Brain microvascular endothelial cell (primary cell): ENCODE measurements at regions not wholly inside any gene's neighbourhood (a gene's known extent, or its start where the extent isn't known, plus 50 kb on each side); places are given as distances from the start of the nearest gene placed in this dataset.

ENCODE experiments used
- DNase-seq: peaks from one replicate; pipeline ENCODE4 v3.0.0-alpha.2; 2020
- H3K27ac ChIP-seq: fragments of 250-450 bp; sonication (Bioruptor Pico); 2 replicates; pipeline ENCODE4 v1.5.1; 2020; ENCODE audit warnings: mild to moderate bottlenecking, moderate library complexity
- H3K27me3 ChIP-seq: fragments of 250-450 bp; sonication (Bioruptor Pico); replicated peaks from 2 replicates; pipeline ENCODE4 v1.5.1; 2020; ENCODE audit warnings: mild to moderate bottlenecking
- H3K36me3 ChIP-seq: fragments of 250-450 bp; sonication (Bioruptor Pico); replicated peaks from 2 replicates; pipeline ENCODE4 v1.5.1; 2020; ENCODE audit warnings: mild to moderate bottlenecking
- H3K4me3 ChIP-seq: 2 replicates; pipeline ENCODE4 v1.5.1; 2011; ENCODE audit warnings: low read depth, mild to moderate bottlenecking, control low read depth, low read length, moderate library complexity
- CTCF ChIP-seq: IDR thresholded peaks from 2 replicates; pipeline ENCODE4 v1.5.1; 2011; ENCODE audit warnings: low read depth, mild to moderate bottlenecking, moderate library complexity, low read length, control low read depth, inconsistent platforms; ENCODE audit errors: missing control alignments
- in situ Hi-C: cut with HindIII; loops from 2 replicates; pipeline ENCODE4 v1.10.0; 2017; ENCODE audit warnings: low sequenced_read_pairs, low pct_ligation_motif_present

GRCh38 chr2:53231908-53232307, 535.7 kb upstream of the CHAC2 start:
- H3K27ac ChIP-seq, result no peak overlapping the region
- in situ Hi-C loops, result no loop called here
- no peak for TF ChIP-seq CTCF
- H3K36me3 ChIP-seq, result no peaks in the 10 kb centered on the region
- H3K4me3 ChIP-seq, result no peak overlapping the region
- H3K27me3 ChIP-seq, result no peaks in the 10 kb centered on the region
- no peak for DNase-seq

GRCh38 chr2:53230691-53231090, 536.9 kb upstream of the CHAC2 start:
- in situ Hi-C loops, result no loop called here
- DNase-seq, result no peak
- H3K27ac ChIP-seq, result no peak overlapping the region
- H3K4me3 ChIP-seq, result no peak overlapping the region
- H3K36me3 ChIP-seq, result no peaks in the 10 kb centered on the region
- no peaks in the 10 kb centered on the region for H3K27me3 ChIP-seq
- no peak for TF ChIP-seq CTCF

- TF ChIP-seq CTCF, result no peak
- in situ Hi-C loops, result no loop called here
- Histone ChIP-seq H3K36me3 (no peaks in the 10 kb centered on the region), H3K27me3 (no peaks in the 10 kb centered on the region), H3K27ac (no peak overlapping the region), H3K4me3 (no peak overlapping the region)
- no peak for DNase-seq
Observed at GRCh38 chr2:53227535-53227934, 540.1 kb upstream of the CHAC2 start.

- in situ Hi-C loops, result no loop called here
- DNase-seq, result no peak
- Histone ChIP-seq H3K27ac (no peak overlapping the region), H3K36me3 (no peaks in the 10 kb centered on the region), H3K27me3 (no peaks in the 10 kb centered on the region), H3K4me3 (no peak overlapping the region)
- no peak for TF ChIP-seq CTCF
Observed at GRCh38 chr2:53220969-53221368, 546.6 kb upstream of the CHAC2 start.

- H3K27me3 ChIP-seq, result no peaks in the 10 kb centered on the region
- in situ Hi-C loops, result no loop called here
- no peak for DNase-seq
- H3K4me3 ChIP-seq, result no peak overlapping the region
- no peak for TF ChIP-seq CTCF
- H3K36me3 ChIP-seq, result no peaks in the 10 kb centered on the region
- H3K27ac ChIP-seq, result no peak overlapping the region
Observed at GRCh38 chr2:53217250-53217649, 550.4 kb upstream of the CHAC2 start.

- H3K36me3 ChIP-seq, result no peaks in the 10 kb centered on the region
- in situ Hi-C loops, result no loop called here
- no peaks in the 10 kb centered on the region for H3K27me3 ChIP-seq
- no peak overlapping the region for H3K27ac ChIP-seq
- DNase-seq, result no peak
- TF ChIP-seq CTCF, result no peak
- H3K4me3 ChIP-seq, result no peak overlapping the region
Observed at GRCh38 chr2:53216805-53217204, 550.8 kb upstream of the CHAC2 start.
